ENCODE measurements at regions not wholly inside any gene's neighbourhood (a gene's known extent, or its start where the extent isn't known, plus 50 kb on each side); places are given as distances from the start of the nearest gene placed in this dataset.
"Not testable (repeated sequence)": the region's sequence is repeated elsewhere in the genome, so short reads cannot be mapped to it uniquely, and the experiment has no call there.

DNA sequence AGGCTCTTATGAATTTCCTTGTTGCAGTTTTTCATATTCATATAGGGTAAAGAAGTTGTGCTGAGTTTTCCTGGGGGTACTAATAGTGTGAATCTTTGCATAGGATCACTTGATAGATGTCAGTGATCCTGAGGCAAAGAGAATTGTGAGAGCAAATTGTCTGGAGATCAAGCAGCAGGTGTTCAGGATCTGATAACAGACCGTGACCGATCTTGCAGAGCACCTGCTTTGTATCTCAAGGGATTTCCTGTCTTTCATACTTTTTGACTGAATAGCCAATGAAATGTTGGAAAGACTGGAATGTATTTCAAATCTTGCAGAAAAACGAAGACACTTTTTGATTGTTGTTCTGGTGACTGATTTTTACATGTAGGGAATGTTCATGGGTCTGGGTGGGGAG is 914.5 kb downstream of the STIM2 start:
- no peak for DNase-seq

DNA sequence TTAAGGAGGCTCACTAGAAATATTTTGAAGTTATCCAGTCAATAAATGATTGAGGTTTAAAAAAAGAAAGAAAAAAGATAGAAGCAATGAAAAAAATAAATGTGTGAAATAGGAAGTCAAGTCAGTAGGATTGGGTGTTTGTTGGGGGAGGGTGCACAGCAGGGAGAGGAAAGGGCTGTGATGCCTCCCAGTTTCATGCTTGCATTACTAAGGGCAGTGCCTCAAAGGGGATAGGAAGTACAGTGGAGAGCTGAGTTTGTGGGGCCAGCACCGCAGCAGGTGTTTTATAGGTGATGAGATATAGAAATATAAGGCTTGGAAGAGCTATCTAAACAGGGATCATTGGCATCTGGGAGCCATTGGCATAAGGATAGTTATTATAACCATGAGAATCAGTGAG is 919.2 kb downstream of the STIM2 start:
- DNase-seq, result no peak

DNA sequence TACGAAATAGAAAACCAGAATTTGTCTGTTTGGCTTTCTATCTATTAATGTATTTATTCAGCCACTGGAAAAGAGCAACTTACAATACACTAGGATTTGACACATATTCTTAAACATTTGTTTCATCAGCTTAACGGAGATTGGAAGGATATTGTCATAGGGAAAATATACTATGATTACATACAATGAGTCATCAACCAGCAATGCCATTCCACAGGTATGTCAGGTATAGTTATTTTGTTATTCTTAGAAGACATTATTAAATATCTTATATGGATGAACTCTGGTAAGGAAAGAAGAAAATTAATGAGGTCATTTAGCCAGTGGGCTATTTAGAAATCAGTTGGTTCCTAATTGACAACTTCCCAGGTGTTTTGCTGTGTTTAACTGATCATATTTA is 926.6 kb downstream of the STIM2 start:
- no peak for DNase-seq

DNA sequence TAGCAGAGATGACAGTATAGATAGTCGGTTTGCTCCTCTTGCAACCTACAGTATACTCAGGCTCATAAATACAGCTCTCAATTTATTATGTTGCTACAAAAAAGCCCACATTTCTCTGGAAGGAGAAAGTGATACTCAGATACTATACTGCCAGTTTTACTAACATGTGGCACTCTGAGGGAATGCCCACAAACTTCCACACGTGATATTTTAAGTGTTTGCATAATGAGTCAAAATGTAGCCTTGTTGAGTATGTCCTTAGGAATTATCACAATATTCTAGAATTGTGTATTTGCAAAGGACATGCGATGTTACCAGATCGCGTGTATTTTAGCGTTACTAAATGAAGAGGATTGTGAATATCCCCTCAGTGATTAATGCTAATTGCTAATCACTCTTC is 929.1 kb downstream of the STIM2 start:
- no peak for DNase-seq

DNA sequence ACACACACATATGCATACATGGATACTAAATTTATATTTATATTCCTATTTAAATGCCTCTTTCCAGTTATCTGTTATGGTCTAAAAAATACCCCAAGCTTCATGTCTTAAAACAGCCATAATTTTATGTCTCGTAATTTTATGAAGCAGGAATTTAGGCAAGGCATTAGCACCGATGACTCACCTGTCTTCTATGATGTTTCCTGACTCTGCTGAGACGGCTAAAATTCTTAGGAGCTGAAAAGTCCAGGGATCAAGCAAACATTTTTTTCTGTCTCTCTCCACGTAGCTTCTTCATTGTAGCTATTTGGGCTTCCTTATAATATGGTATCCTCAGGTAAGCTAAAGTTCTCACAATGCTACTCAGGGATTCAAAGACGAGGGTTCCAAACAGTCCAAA is 930.3 kb downstream of the STIM2 start:
- no peak for DNase-seq

DNA sequence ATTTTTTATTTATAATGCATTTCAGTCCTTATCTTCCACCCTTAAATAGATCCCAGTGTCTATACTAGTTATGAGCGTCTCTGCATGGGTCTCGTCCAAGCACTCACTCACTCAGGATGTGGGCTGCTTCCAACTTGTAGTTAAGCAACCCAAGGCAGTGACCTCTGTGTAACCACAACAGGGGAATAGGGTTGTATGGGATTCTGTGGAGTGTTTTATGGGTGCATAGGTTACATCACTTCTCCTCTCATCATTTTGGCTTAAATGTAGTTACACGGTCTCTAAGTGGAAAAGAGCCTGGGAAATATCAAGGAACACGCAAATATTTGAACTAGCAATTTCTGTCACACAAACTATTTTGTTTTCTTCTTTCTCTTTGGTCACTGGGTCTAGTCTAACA is 931.0 kb downstream of the STIM2 start:
- DNase-seq, result no peak

DNA sequence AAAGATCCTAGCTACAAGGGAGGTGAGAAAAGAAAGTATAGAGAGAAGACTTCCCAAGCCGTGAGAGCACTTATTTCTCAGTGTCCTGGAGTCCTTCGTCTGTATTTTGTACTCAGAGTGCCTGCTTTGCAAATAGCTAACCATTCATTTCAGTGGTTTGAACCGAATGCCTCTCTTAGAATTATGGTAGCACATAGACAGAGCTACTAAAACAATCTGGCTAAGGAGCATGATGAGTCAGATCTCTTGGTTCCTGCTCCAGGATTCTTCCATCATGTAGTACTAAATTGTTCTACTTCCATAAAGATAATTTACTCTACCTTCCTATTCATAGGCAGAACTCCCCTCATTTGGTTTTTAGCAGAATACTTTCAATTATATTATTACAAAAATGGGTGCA is 946.6 kb downstream of the STIM2 start:
- no peak for DNase-seq

DNA sequence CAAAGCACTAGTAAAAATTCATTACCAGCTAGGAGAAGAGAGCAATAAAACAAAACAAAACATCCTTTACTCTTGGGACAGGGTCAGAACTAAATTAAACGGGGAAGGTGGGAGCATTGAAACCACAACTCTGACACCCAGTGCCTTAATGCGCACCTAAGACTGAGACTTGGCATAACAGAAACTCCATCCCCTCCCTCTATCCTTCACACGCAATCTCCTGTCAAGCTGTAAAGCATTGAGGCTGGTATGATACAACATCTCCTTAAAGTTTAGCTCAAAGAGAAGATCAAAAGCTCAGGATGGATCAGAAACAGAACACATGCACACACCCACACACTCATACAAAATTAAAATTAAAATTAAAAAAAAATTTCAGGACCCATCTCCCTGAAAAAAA is 951.3 kb downstream of the STIM2 start:
- no peak for DNase-seq

DNA sequence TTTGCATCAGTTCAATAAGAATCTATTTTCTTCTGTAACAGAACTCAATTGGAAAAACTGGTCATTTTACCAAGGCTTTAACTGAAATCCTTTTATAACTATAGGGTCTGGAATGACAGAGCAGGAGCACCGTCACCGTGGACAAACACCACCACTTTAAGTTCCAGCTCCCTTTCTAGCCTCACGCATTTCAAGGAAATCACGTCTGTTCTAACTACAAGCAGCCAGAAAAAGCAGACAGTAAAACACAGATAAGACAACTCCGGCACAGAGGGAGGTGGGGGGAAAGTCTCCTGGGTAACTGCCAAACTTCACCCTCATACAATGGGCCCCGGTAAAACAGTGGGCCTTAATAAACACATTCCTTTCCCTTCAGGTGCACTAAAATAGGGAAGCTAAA is 952.6 kb downstream of the STIM2 start:
- not testable (repeated sequence) for DNase-seq

DNA sequence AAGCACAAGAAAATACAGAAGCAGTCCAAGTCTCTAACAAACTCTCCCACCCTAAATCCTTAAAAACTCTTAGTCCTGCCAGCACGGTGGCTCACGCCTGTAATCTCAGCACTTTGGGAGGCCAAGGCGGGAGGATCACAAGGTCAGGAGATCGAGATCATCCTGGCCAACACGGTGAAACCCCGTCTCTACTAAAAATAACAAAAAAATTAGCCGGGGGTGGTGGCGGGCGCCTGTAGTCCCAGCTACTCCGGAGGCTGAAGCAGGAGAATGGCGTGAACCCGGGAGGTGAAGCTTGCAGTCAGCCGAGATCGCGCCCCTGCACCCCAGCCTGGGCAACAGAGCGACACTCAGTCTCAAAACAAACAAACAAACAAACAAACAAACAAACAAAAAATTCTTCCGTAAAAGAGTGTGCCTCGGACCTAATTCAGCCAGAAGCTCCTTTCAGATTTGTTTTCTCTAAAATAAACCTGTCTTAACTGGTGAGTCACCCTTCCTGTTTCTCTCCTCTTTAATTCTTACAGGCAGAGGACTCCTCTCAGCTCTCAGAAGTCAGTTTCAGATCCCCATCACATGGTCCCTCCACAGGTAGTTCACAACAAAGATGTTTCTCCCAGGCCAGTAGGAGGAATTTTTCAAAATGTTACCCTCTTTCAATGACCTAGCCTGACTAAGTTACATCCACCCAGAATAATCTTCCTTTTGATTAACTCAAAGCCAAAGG is 953.2 kb downstream of the STIM2 start:
- not testable (repeated sequence) for DNase-seq

DNA sequence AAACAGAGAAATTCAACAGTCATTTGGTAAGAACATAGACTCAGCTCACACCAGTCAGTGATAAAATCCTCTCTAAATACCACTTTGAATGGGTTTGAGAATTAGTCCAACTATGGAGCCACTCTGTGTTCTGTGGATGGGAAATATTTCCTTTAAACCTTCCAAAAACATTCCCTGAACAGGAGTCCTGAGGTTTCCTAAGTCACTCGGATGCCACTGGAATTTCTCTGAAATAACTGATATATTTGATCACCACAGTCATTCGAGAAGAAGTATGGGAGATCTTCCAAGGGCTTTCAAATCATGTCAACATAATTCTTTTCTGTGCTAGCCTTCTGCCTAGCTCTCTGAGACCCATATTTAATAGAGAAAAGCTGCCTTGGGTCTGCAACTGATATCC is 958.6 kb downstream of the STIM2 start:
- no peak for DNase-seq

DNA sequence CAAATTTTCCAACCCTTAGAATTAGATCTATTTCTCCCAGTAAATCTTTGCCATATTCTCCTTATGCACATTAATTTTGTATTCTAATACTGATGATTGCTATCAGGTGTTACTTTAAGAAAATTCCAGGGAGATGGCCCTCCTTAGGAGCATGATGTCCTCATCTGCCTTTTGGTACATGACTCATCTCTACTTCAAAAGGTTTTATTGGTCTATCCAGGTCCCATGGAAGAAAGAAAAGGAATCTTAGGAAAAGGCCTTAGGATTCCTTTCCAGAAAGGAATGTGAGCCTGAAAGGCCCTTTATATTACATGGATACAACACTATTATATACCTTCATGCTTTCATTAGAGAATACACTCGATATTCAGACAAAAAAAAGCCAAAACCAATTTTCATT is 968.2 kb downstream of the STIM2 start:
- no peak for DNase-seq

DNA sequence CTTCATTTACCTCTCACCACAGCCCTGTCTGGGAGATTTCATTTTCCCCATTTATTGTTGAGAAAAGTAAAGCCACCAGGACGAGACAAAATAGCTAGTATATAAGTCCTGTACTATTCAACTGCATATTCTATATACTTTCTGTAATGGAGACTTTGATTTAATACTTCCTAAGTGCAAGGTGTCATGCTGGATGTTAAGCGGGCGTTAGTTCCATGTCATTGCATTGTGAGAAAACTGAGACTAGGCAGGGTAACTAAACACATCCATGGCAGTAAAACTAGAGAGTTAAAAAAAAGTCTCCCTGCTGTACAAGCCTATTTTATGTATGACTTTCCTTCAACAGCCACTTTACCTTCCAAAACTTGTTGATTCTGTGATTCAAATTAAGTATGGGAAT is 969.6 kb downstream of the STIM2 start:
- DNase-seq, result no peak

DNA sequence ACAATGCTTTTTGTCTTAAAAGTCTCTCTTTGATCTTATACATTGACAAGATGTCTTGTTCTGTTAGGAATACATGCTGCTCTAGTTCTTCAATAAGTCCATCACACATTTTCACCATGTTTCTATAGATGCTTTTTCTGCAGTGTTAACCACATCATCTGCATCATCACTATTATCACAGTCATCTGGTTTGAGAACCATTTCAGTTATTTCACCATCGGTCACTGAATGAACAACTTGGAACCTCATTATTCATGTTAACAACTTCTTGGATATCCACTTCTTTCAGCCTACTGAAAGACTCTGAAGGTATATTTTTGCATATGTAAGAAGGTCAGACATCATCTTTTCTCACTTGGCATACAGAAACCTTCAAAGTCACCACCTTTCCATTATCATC is 975.2 kb downstream of the STIM2 start:
- no peak for DNase-seq

DNA sequence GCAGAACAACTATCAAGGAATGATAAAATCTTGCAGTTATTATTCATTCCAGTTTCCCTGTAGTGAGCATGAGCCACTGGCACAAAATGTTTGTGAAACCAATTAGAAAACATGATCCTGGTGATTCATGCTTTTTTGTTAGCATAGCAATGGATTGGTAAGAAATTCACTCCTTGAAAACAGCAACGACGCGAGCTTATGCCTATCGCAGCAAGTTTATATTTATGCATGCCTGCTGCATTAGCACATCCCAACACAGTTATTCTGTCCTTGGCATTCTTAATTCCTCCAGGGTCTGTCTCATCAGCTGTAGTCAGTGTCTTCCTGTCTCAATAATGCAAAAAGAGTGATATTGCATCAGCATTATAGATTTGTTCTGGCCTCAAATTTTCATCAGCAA is 975.9 kb downstream of the STIM2 start:
- no peak for DNase-seq

DNA sequence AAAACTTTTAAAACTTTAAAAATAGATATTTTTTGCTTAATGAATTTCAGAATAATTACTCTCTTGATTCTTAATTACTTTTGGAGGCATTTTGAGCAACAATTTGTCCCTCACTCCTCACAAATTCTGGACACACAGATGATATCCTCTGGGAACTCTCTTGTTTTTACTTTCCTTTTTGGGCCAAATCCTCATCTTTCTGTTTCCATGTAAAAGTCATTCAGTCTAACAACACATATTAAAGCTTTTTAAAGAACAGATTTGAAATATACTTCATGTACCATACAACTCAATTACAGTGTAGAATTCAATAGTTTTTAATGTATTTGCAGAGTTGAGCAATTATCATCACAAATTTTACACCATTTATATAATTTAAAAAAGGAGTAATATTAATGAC is 983.1 kb downstream of the STIM2 start:
- DNase-seq, result no peak

DNA sequence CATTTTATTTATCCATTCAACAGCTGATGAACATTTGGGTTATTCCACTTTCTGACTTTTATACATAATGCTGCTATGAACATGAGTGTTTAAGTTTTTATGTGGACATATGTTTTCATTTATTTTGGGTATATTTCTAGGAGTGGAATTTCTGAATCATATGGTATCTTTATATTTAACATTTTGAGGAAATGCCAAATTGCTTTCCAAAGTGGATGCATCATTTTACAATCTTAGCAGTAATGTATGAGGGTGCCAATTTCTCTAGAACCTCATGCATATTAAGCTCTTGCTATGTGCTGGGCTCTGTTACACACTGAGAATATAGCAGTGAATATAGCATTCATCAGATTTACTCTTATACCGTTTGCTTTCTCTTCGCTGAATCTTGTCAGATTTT is 983.7 kb downstream of the STIM2 start:
- DNase-seq, result no peak

DNA sequence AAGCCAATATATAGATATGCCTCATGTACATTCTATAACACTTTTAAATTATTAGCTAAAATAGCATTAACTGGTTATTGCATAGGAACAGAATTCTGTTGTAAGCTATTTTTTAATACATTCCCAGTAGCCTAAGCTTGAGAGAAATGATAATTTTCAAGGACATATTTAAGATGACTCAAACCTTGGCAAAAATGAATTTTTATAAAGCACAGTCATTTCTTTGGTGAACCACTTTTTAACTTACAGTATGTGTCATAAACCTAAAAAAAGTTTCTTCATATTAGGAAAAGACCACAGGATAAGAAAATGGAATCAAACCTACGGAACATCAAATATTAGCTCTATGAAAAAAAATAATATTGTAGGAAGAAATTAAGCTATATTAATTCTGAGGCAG is 986.3 kb downstream of the STIM2 start:
- DNase-seq, result no peak

DNA sequence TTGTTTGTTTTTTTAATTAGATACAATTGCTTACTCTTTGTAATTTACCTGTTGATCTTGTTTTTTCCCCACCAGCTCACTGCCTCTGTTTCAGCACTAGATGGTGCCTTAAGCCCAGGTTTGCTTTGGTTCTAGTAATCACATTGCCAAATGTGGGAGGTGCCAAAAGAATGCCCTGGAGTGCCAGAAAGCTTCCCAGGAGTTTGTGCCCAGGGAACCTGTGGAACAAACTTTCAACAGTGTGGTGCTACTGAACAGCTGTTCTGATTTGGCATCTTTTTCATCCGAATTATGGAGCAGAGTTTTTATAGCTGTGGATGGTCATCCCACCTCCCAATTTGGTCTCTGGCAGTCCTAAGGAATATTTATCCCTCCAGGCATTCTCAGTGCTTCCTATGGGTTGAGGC is 1000.7 kb downstream of the STIM2 start:
- no peak for DNase-seq

DNA sequence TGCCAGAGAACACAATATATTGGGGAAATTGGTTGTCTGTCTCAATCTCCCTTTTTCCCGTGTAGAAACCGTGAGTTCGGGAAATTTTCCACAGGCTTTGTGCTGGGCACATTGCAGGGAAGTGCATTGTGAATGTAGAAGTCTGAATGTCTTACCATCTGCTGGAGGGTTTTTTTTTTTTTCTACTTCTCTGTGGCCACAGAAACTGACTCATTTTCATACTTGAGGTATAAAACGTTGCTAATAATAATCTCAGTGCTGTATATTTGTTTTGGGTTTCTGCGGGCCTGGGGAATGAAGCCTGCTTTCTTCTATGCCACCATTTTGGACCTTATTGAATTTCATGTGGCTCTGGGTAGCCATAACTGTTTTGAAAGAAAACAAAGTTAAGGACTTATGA is 1001.2 kb downstream of the STIM2 start:
- DNase-seq, result no peak

DNA sequence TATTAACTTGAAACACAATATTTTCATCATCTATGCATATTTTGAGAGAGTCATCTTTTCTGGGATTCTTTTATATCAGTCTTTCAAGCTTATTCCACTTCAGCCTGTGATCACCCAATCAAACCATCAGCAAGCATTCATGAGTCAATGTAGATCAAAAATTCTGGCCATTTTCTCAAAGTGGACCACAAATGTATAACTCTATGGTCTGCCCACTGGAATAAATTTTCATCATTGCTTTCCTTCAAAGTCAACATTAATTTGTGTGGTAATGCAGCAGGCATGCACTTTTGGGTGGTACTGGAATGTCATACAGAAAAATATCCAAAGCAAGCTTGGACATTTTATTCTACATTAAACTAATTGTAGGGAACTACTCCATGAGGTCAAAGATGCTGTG is 1013.0 kb downstream of the STIM2 start:
- no peak for DNase-seq

DNA sequence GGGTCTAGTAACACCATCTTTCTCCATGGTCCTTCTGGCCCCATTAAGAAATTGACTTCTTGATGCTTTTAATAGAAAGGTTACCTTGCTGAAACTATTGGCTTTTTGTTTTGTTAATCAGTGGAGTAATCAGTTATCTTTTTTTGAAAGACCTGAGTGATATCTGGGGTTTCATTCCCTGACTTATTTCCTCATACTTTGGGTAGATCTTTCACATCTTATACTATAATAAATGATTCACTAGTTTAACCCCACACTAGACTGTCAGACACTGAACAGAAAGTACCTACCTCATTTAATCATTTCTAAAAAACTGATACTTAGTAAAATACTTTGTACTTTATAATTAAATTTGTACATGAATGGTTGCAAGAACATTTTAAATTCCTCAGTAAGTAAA is 1021.1 kb downstream of the STIM2 start:
- DNase-seq, result no peak

DNA sequence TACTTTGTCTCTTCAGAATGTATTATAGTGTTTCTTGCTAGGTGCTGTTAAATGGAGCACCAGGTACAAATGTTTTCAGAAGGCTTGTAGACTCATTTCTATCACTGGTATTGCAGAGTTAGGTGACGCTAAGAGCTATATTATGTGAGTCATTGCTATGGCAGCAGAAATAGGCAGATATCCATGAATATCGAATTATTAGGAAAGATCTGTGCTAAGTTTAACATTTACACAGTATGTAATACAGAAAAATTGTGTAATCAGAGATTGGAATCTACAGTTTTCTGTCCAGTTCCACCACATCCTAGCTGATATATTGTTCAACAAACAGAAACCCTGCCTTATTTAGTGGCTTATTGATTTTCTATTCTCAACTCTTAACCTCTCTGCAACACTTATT is 1025.5 kb downstream of the STIM2 start:
- no peak for DNase-seq

DNA sequence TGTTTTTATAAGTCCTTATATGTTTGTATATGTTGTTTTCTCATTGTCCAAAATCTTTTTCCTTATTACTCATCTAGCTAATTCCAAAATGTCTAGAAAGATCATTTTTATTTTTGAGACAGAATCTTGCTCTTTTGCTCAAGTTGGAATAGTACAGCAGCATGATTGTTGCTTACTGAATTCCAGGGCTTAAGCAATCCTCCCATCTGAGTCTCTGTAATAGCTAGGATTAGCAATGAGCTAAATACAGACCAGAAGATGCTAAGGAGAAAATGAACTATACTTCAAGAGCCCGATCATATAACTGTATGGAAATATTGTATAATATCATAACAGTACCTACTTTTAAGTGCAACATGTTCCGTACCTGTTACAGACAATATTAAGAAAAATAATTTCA is 1027.0 kb downstream of the STIM2 start:
- no peak for DNase-seq

DNA sequence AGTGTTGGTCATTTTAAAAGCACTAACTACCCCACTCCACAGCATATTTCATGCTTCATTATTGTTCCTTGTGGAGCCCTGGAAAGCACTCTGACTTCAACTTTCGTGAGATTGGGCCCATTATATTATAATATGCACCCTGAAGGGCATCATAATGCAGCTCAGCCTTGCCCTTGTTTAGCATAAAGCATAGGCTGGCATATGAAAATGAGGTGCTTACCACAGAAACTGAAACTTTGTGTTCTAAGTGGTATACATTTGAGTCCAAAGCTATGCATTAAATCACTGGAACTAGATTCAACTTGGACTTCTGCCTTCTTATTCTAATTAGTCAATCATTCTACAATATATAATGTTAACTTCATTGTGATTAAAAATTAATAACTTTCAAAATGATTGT is 1027.9 kb downstream of the STIM2 start:
- no peak for DNase-seq

DNA sequence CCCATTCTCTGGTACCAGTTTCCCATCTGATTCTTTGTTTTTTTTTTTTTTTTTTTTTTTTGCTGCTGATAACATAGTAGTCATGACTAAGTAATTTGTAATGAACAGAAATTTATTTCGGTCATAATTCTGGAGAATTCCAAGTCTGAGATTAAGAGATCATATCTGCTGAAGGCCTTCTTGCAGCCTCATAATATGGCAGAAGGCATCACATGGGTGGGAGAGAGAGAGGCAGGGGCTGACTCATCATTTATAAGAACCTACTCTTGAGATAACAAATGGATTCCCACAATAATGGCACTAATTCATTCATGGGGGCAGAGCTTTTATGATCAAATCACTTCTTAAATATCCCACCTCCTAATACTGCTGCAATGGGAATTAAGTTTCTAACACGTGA is 1034.3 kb downstream of the STIM2 start:
- no peak for DNase-seq

Measured in stimulated activated CD4-positive, alpha-beta T cell treated with anti-CD3 and anti-CD28 coated beads, Interleukin-2, amount 100 ng/mL, for 24 hours (primary cell).